ENCODE measurements at regions not wholly inside any gene's neighbourhood (a gene's known extent, or its start where the extent isn't known, plus 50 kb on each side); places are given as distances from the start of the nearest gene placed in this dataset.

GRCh38 chr3:182465301-182466185, 327.8 kb upstream of the ATP11B start:
- Histone ChIP-seq H3K9ac (ENCODE audit: low read length) (no peak overlapping the region), H3K9me2 (ENCODE audit: low read depth, low read length) (no peaks in the 10 kb centered on the region), H2AFZ (ENCODE audit: low read length) (no peak overlapping the region), H4K20me1 (ENCODE audit: insufficient read depth, low read length) (no peaks in the 10 kb centered on the region), H3K27me3 (ENCODE audit: insufficient read depth, low read length) (no peaks in the 10 kb centered on the region), H3K27ac (ENCODE audit: low read depth, low read length, poor library complexity, severe bottlenecking) (no peak overlapping the region), H3K9me3 (ENCODE audit: low read length) (no peaks in the 10 kb centered on the region), H3K4me3 (ENCODE audit: low read depth, low read length, poor library complexity, severe bottlenecking) (no peak overlapping the region), H3K4me1 (ENCODE audit: insufficient read depth, low read length, severe bottlenecking) (no peaks in the 10 kb centered on the region), H3F3A (ENCODE audit: insufficient read depth, low read length) (no peaks in the 10 kb centered on the region), H3K36me3 (ENCODE audit: insufficient read depth, low read length) (no peaks in the 10 kb centered on the region), H3K79me2 (ENCODE audit: insufficient read depth, low read length) (no peaks in the 10 kb centered on the region), H3K4me2 (ENCODE audit: low read length) (no peak overlapping the region)
- no peak for TF ChIP-seq EZH2 (IDR thresholded peaks at IDR 0.05; ENCODE audit: borderline replicate concordance, low read length)
- TF ChIP-seq, protein P1, sequence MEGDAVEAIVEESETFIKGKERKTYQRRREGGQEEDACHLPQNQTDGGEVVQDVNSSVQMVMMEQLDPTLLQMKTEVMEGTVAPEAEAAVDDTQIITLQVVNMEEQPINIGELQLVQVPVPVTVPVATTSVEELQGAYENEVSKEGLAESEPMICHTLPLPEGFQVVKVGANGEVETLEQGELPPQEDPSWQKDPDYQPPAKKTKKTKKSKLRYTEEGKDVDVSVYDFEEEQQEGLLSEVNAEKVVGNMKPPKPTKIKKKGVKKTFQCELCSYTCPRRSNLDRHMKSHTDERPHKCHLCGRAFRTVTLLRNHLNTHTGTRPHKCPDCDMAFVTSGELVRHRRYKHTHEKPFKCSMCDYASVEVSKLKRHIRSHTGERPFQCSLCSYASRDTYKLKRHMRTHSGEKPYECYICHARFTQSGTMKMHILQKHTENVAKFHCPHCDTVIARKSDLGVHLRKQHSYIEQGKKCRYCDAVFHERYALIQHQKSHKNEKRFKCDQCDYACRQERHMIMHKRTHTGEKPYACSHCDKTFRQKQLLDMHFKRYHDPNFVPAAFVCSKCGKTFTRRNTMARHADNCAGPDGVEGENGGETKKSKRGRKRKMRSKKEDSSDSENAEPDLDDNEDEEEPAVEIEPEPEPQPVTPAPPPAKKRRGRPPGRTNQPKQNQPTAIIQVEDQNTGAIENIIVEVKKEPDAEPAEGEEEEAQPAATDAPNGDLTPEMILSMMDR (IDR thresholded peaks at IDR 0.05; ENCODE audit: low read length): no peak

GRCh38 chr3:182469086-182469485, 324.2 kb upstream of the ATP11B start:
- no peaks in the 10 kb centered on the region for H4K20me1 ChIP-seq (ENCODE audit: insufficient read depth, low read length)
- no peaks in the 10 kb centered on the region for H3K9me2 ChIP-seq (ENCODE audit: low read depth, low read length)
- H3K27ac ChIP-seq (ENCODE audit: low read depth, low read length, poor library complexity, severe bottlenecking): no peak overlapping the region
- no peaks in the 10 kb centered on the region for H3K9me3 ChIP-seq (ENCODE audit: low read length)
- H3K27me3 ChIP-seq (ENCODE audit: insufficient read depth, low read length): no peaks in the 10 kb centered on the region
- H3K9ac ChIP-seq (ENCODE audit: low read length): no peak overlapping the region
- no peaks in the 10 kb centered on the region for H3F3A ChIP-seq (ENCODE audit: insufficient read depth, low read length)
- no peaks in the 10 kb centered on the region for H3K4me1 ChIP-seq (ENCODE audit: insufficient read depth, low read length, severe bottlenecking)
- H3K4me3 ChIP-seq (ENCODE audit: low read depth, low read length, poor library complexity, severe bottlenecking): no peak overlapping the region
- no peak overlapping the region for H3K4me2 ChIP-seq (ENCODE audit: low read length)
- no peak overlapping the region for H2AFZ ChIP-seq (ENCODE audit: low read length)
- TF ChIP-seq, protein P1 (IDR thresholded peaks at IDR 0.05; ENCODE audit: low read length): no peak
- TF ChIP-seq EZH2 (IDR thresholded peaks at IDR 0.05; ENCODE audit: borderline replicate concordance, low read length): no peak
- H3K79me2 ChIP-seq (ENCODE audit: insufficient read depth, low read length): no peaks in the 10 kb centered on the region
- no peaks in the 10 kb centered on the region for H3K36me3 ChIP-seq (ENCODE audit: insufficient read depth, low read length)

- Histone ChIP-seq H3K27me3 (ENCODE audit: insufficient read depth, low read length) (no peaks in the 10 kb centered on the region), H3K9me3 (ENCODE audit: low read length) (no peaks in the 10 kb centered on the region), H3K36me3 (ENCODE audit: insufficient read depth, low read length) (no peaks in the 10 kb centered on the region), H3F3A (ENCODE audit: insufficient read depth, low read length) (no peaks in the 10 kb centered on the region), H3K4me2 (ENCODE audit: low read length) (no peak overlapping the region), H2AFZ (ENCODE audit: low read length) (no peak overlapping the region), H4K20me1 (ENCODE audit: insufficient read depth, low read length) (no peaks in the 10 kb centered on the region), H3K9me2 (ENCODE audit: low read depth, low read length) (no peaks in the 10 kb centered on the region), H3K9ac (ENCODE audit: low read length) (no peak overlapping the region), H3K4me3 (ENCODE audit: low read depth, low read length, poor library complexity, severe bottlenecking) (no peak overlapping the region), H3K27ac (ENCODE audit: low read depth, low read length, poor library complexity, severe bottlenecking) (no peak overlapping the region), H3K79me2 (ENCODE audit: insufficient read depth, low read length) (no peaks in the 10 kb centered on the region), H3K4me1 (ENCODE audit: insufficient read depth, low read length, severe bottlenecking) (no peaks in the 10 kb centered on the region)
- TF ChIP-seq EZH2 (IDR thresholded peaks at IDR 0.05; ENCODE audit: borderline replicate concordance, low read length): no peak
- TF ChIP-seq, protein P1 (IDR thresholded peaks at IDR 0.05; ENCODE audit: low read length): no peak
Measured at GRCh38 chr3:182470187-182470586, 323.1 kb upstream of the ATP11B start.

All from OCI-LY1 (cell line).